ENCODE measurements at regions not wholly inside any gene's neighbourhood (a gene's known extent, or its start where the extent isn't known, plus 50 kb on each side); places are given as distances from the start of the nearest gene placed in this dataset.

DNA sequence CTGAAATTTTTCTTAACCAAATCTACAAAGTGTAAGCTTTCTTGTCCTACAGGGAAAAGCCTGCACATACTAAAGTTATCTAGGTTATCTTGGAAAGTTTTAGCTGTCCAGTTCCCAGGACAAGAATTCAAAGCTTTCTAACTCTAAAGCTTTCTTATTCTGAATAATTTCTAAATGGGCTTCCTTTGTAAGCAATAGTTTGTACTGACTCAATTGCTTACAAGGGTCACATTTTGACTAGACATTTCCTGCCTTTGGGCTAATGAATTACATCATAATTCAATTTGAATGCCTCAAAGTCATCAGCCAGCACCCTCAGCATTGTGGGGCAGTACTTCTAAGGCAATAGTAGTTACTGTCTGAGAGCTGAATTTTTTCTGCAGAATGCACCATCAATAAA, 223.0 kb downstream of the LTN1 start:
- H3K36me3 ChIP-seq, result no peaks in the 10 kb centered on the region
- H3K4me1 Mint-ChIP-seq, result no peaks in the 10 kb centered on the region
- no peak overlapping the region for H3K4me3 ChIP-seq
- no peaks in the 10 kb centered on the region for H3K9me3 ChIP-seq (ENCODE audit: low read depth)
- H2AFZ ChIP-seq (replicated peaks), result no peak overlapping the region
- no peaks in the 10 kb centered on the region for H3K27me3 ChIP-seq
- H3K4me1 ChIP-seq, result no peaks in the 10 kb centered on the region
- H3F3A ChIP-seq (ENCODE audit: low read depth), result no peaks in the 10 kb centered on the region
- H3K79me2 ChIP-seq (ENCODE audit: low read depth), result no peaks in the 10 kb centered on the region
- DNase-seq (ENCODE audit: low spot score), result no peak
- H3K9ac ChIP-seq, result no peak overlapping the region
- H3K4me3 Mint-ChIP-seq, result no peak overlapping the region
- H3K27me3 Mint-ChIP-seq (ENCODE audit: insufficient read depth, low read depth), result peaks cover 1% of the 10 kb centered on the region
- no peaks in the 10 kb centered on the region for H3K36me3 Mint-ChIP-seq
- H3K27ac Mint-ChIP-seq, result no peak overlapping the region
- H3K4me2 ChIP-seq, result no peak overlapping the region
- H4K20me1 ChIP-seq (ENCODE audit: low read depth), result no peaks in the 10 kb centered on the region
- peaks cover 3% of the 10 kb centered on the region for H3K9me3 Mint-ChIP-seq
- H3K27ac ChIP-seq, result no peak overlapping the region
- TF ChIP-seq, protein P1, sequence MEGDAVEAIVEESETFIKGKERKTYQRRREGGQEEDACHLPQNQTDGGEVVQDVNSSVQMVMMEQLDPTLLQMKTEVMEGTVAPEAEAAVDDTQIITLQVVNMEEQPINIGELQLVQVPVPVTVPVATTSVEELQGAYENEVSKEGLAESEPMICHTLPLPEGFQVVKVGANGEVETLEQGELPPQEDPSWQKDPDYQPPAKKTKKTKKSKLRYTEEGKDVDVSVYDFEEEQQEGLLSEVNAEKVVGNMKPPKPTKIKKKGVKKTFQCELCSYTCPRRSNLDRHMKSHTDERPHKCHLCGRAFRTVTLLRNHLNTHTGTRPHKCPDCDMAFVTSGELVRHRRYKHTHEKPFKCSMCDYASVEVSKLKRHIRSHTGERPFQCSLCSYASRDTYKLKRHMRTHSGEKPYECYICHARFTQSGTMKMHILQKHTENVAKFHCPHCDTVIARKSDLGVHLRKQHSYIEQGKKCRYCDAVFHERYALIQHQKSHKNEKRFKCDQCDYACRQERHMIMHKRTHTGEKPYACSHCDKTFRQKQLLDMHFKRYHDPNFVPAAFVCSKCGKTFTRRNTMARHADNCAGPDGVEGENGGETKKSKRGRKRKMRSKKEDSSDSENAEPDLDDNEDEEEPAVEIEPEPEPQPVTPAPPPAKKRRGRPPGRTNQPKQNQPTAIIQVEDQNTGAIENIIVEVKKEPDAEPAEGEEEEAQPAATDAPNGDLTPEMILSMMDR (IDR thresholded peaks at IDR 0.05), result no peak
- TF ChIP-seq EZH2phosphoT487 (IDR thresholded peaks at IDR 0.05) (no peak), EZH2 (IDR thresholded peaks at IDR 0.05) (no peak)

DNA sequence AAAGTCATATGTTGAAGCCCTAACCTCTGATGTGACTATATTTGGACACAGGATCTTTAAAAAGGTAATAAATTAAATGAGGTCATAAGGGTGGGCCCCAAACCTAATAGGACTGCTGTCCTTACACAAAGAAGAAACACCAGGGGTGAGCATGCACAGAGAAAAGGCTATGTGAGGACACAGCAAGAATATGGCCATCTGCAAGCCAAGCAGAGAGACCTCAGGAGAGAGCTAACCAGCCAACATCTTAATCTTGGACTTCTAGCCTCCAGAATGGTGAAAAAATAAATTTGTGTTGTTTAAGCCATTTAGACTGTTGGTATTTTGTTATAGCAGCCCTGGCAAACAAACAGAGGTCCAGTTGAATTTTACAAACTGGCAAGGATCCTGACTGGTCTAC, 223.9 kb downstream of the LTN1 start:
- H3K4me1 Mint-ChIP-seq, result no peaks in the 10 kb centered on the region
- Histone ChIP-seq H3K79me2 (ENCODE audit: low read depth) (no peaks in the 10 kb centered on the region), H3F3A (ENCODE audit: low read depth) (no peaks in the 10 kb centered on the region), H3K9me3 (ENCODE audit: low read depth) (no peaks in the 10 kb centered on the region), H3K4me3 (no peak overlapping the region), H3K4me1 (no peaks in the 10 kb centered on the region), H3K36me3 (no peaks in the 10 kb centered on the region), H4K20me1 (ENCODE audit: low read depth) (no peaks in the 10 kb centered on the region), H3K4me2 (no peak overlapping the region), H3K27me3 (no peaks in the 10 kb centered on the region), H3K27ac (no peak overlapping the region), H3K9ac (no peak overlapping the region), H2AFZ (replicated peaks) (no peak overlapping the region)
- H3K27ac Mint-ChIP-seq, result no peak overlapping the region
- no peak for DNase-seq (ENCODE audit: low spot score)
- no peak for TF ChIP-seq EZH2phosphoT487 (IDR thresholded peaks at IDR 0.05)
- no peak for TF ChIP-seq EZH2 (IDR thresholded peaks at IDR 0.05)
- TF ChIP-seq, protein P1 (IDR thresholded peaks at IDR 0.05), result no peak
- no peaks in the 10 kb centered on the region for H3K36me3 Mint-ChIP-seq
- peaks cover 2% of the 10 kb centered on the region for H3K27me3 Mint-ChIP-seq (ENCODE audit: insufficient read depth, low read depth)
- peaks cover 3% of the 10 kb centered on the region for H3K9me3 Mint-ChIP-seq
- no peak overlapping the region for H3K4me3 Mint-ChIP-seq

DNA sequence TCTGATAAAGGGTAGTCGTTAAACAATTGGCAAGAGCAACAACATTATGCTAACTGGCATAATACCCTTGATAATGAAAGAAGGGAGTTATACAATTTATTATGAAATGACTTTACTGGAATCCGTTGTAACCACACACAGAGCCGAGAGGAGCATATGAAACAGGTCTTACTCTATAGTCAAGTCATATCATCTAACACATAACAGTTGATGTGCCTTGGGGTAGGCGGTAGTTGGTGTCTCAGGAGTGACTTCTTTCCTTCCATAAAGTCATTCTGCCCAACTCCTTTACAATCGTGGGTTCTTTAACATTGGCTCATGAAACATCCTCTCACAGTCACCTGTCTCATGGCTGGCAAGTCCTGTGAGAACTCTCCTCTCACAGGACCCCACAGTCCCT, 225.2 kb downstream of the LTN1 start:
- peaks cover 3% of the 10 kb centered on the region for H3K9me3 Mint-ChIP-seq
- TF ChIP-seq EZH2 (IDR thresholded peaks at IDR 0.05), result no peak
- TF ChIP-seq EZH2phosphoT487 (IDR thresholded peaks at IDR 0.05), result no peak
- TF ChIP-seq, protein P1 (IDR thresholded peaks at IDR 0.05), result no peak
- no peak overlapping the region for H3K9ac ChIP-seq
- H3K27ac Mint-ChIP-seq, result no peak overlapping the region
- no peaks in the 10 kb centered on the region for H3K79me2 ChIP-seq (ENCODE audit: low read depth)
- no peak overlapping the region for H3K27ac ChIP-seq
- peaks cover 2% of the 10 kb centered on the region for H3K27me3 Mint-ChIP-seq (ENCODE audit: insufficient read depth, low read depth)
- H4K20me1 ChIP-seq (ENCODE audit: low read depth), result no peaks in the 10 kb centered on the region
- no peaks in the 10 kb centered on the region for H3K4me1 Mint-ChIP-seq
- H3K4me3 ChIP-seq, result no peak overlapping the region
- DNase-seq (ENCODE audit: low spot score), result no peak
- H3K9me3 ChIP-seq (ENCODE audit: low read depth), result no peaks in the 10 kb centered on the region
- no peaks in the 10 kb centered on the region for H3K36me3 Mint-ChIP-seq
- no peaks in the 10 kb centered on the region for H3F3A ChIP-seq (ENCODE audit: low read depth)
- no peaks in the 10 kb centered on the region for H3K4me1 ChIP-seq
- no peak overlapping the region for H3K4me3 Mint-ChIP-seq
- no peak overlapping the region for H3K4me2 ChIP-seq
- no peak overlapping the region for H2AFZ ChIP-seq (replicated peaks)
- no peaks in the 10 kb centered on the region for H3K36me3 ChIP-seq
- H3K27me3 ChIP-seq, result no peaks in the 10 kb centered on the region
